SK-N-SH treated with all-trans-retinoic acid at 6 μM for 48 hours (cell line): ENCODE measurements at regions not wholly inside any gene's neighbourhood (a gene's known extent, or its start where the extent isn't known, plus 50 kb on each side); places are given as distances from the start of the nearest gene placed in this dataset.

ENCODE experiments used
- ESRRG ChIP-seq: fragments of 250-450 bp; sonication (Bioruptor Pico); IDR thresholded peaks from 2 replicates; pipeline ENCODE4 v1.6.1; 2021; ENCODE audit warnings: mild to moderate bottlenecking
- ZNF565 ChIP-seq: fragments of 450-650 bp; formaldehyde crosslinking; conservative IDR thresholded peaks from 2 replicates; pipeline ENCODE4 v1.5.0; 2020; ENCODE audit warnings: low read depth, mild to moderate bottlenecking, moderate library complexity

DNA sequence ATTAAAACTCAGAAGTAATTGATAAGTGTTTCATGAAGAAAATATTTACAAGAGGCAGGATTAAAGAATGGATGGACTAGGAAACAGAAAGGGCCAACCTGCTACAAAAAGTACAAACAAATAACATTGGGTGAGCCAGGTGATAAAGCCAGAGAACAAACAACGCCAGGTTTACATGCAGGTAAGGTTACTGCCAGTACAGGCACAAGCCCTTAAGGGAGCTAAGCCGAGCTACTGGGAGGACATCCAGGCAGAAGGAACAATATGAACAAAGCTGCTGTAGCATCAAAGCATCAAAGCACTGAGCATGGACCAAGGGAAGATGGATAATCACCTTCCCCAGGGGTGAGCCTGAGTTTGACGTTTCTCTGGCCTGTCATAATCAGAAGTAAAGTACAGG is 380.7 kb downstream of the SEC16B start:
- TF ChIP-seq ESRRG (CRISPR knock-in tag) (no peak), ZNF565 (CRISPR knock-in tag) (no peak)
